Panc1 (cell line): ENCODE measurements at regions not wholly inside any gene's neighbourhood (a gene's known extent, or its start where the extent isn't known, plus 50 kb on each side); places are given as distances from the start of the nearest gene placed in this dataset.

Experiments used
- CTCF ChIP-seq: fragments of 450-650 bp; IDR thresholded peaks from 2 replicates; pipeline ENCODE4 v1.5.1; 2017; ENCODE audit warnings: mild to moderate bottlenecking
- POLR2AphosphoS5 ChIP-seq: IDR thresholded peaks from 2 replicates; pipeline ENCODE4 v1.6.1; 2012; ENCODE audit warnings: mild to moderate bottlenecking, low read depth, low read length, moderate library complexity
- REST ChIP-seq, 2 experiments: IDR thresholded peaks; 2 replicates each; pipeline ENCODE4 v1.6.1; 2011 to 2012; ENCODE audit warnings: low read depth in 2 of 2, control low read depth in 1 of 2, low read length in 1 of 2, mild to moderate bottlenecking in 1 of 2, moderate library complexity in 1 of 2; ENCODE audit not compliant: insufficient read depth in 1 of 2

GRCh38 chr14:106390947-106391346 is 864.6 kb downstream of the TMEM121 start:
- TF ChIP-seq CTCF: no peak
- no peak for TF ChIP-seq POLR2AphosphoS5
- TF ChIP-seq REST (IDR thresholded peaks at IDR 0.05; ENCODE audit: insufficient read depth in 1 of 2, low read depth in 2 of 2, low read length in 1 of 2): no peak
